ENCODE measurements at regions not wholly inside any gene's neighbourhood (a gene's known extent, or its start where the extent isn't known, plus 50 kb on each side); places are given as distances from the start of the nearest gene placed in this dataset.

DNA sequence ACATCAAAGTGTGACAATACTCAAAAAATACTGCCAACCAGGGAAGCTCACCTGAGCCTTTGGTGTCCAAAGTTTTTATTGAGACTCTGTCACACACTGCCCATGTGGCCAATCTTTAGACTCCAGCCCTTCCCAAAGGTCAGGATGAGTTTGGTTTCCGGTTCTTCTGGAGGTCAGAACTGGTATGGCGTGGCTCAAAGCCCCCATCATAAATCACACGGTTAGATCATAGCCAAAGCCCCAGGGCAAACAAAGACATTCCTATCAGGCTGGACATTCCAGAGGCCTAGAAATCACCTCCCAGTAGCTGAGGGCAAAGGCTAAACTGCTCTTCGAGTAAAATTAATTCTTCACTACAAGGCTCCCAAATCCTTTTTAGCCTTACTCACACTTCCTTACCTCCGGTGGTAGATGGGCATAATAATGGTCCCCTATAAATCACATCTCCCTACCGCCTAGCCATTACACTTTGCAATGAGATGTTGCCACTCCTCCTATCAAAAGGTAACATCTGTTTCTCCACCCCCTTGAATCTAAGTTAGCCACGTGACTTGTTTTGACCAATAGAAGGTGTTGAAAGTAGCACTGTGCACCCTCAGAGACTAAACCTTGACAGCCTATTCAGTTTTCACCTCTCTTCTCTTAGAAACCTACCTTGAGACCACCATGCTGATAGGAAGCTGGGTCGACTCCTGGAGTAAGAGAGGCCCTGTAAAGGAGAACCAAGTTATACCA, 137.8 kb upstream of the DUSP21 start:
- H3K4me1 ChIP-seq: no peaks in the 10 kb centered on the region
- intact Hi-C loops (cut with DNase I; ENCODE audit: low total_unique reads): no loop called here
- peaks cover 0 to 3% (median 0%) of the 10 kb centered on the region in 3 donors for H3K27me3 ChIP-seq
- no peak overlapping the region for H3K27ac ChIP-seq
- ATAC-seq (no peak), DNase-seq (no peak)
- no peak overlapping the region for H3K4me3 ChIP-seq
- no peaks in the 10 kb centered on the region for H3K9me3 ChIP-seq
- TF ChIP-seq, protein P1, sequence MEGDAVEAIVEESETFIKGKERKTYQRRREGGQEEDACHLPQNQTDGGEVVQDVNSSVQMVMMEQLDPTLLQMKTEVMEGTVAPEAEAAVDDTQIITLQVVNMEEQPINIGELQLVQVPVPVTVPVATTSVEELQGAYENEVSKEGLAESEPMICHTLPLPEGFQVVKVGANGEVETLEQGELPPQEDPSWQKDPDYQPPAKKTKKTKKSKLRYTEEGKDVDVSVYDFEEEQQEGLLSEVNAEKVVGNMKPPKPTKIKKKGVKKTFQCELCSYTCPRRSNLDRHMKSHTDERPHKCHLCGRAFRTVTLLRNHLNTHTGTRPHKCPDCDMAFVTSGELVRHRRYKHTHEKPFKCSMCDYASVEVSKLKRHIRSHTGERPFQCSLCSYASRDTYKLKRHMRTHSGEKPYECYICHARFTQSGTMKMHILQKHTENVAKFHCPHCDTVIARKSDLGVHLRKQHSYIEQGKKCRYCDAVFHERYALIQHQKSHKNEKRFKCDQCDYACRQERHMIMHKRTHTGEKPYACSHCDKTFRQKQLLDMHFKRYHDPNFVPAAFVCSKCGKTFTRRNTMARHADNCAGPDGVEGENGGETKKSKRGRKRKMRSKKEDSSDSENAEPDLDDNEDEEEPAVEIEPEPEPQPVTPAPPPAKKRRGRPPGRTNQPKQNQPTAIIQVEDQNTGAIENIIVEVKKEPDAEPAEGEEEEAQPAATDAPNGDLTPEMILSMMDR (IDR thresholded peaks at IDR 0.05 in 4 of 5, conservative IDR thresholded peaks at IDR 0.05 in 1 of 5): no peak
- TF ChIP-seq POLR2A (IDR thresholded peaks at IDR 0.05): no peak
- in situ Hi-C loops (cut with MboI; ENCODE audit: low sequenced_read_pairs in 4 of 4): no loop called here
- no peaks in the 10 kb centered on the region for H3K36me3 ChIP-seq

DNA sequence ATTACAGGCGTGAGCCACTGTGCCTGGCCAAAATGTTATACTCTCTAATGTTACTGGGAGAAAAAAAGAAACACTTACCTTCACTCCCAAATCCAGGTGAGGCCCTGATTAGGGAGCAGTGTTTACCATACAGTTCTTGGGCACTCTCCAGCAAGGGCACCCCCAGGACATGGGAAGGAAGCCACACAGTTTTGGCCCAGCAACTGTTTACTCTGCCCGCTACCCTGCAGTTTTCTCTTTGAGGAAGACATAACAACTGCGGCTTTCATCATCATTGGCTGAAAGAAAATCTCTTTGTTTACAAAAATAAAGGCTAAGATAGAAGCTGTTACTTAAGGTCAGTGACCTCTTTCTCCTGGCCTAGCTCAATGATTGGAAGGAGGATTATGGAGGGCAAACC, 145.5 kb upstream of the DUSP21 start:
- Histone ChIP-seq H3K36me3 (no peaks in the 10 kb centered on the region), H3K4me3 (no peak overlapping the region), H3K27me3 (peaks cover 0 to 3% (median 0%) of the 10 kb centered on the region in 3 donors), H3K27ac (no peak overlapping the region), H3K9me3 (no peaks in the 10 kb centered on the region), H3K4me1 (no peaks in the 10 kb centered on the region)
- ATAC-seq (no peak), DNase-seq (no peak)
- TF ChIP-seq, protein P1 (IDR thresholded peaks at IDR 0.05 in 4 of 5, conservative IDR thresholded peaks at IDR 0.05 in 1 of 5): no peak
- no peak for TF ChIP-seq POLR2A (IDR thresholded peaks at IDR 0.05)
- intact Hi-C loops (cut with DNase I; ENCODE audit: low total_unique reads) (no loop called here), in situ Hi-C loops (cut with MboI; ENCODE audit: low sequenced_read_pairs in 4 of 4) (no loop called here)

DNA sequence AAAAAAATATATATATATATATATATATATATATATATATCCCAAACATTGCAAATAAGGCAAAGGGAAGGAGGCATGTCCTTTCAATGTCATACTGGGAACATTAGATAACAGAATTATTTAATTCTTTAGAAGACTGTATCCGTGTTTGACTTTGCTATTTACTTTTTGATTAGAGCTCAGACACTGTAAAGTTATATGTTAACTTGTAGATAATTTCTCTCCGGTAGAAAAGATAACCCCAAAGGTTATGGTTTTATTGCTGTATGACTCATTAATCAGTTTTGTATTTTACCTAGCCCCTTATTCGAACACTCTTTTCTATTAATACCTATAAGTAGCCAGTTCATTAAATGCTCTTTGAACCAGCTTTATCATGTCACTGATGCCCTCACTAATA, 150.6 kb upstream of the DUSP21 start:
- Histone ChIP-seq H3K27ac (no peak overlapping the region), H3K27me3 (no peaks in the 10 kb centered on the region), H3K36me3 (no peaks in the 10 kb centered on the region), H3K4me1 (no peaks in the 10 kb centered on the region), H3K9me3 (no peaks in the 10 kb centered on the region), H3K4me3 (no peak overlapping the region)
- ATAC-seq (no peak), DNase-seq (no peak)
- TF ChIP-seq, protein P1 (IDR thresholded peaks at IDR 0.05 in 4 of 5, conservative IDR thresholded peaks at IDR 0.05 in 1 of 5): no peak
- TF ChIP-seq POLR2A (IDR thresholded peaks at IDR 0.05): no peak
- in situ Hi-C loops (cut with MboI; ENCODE audit: low sequenced_read_pairs in 4 of 4) (no loop called here), intact Hi-C loops (cut with DNase I; ENCODE audit: low total_unique reads) (no loop called here)

DNA sequence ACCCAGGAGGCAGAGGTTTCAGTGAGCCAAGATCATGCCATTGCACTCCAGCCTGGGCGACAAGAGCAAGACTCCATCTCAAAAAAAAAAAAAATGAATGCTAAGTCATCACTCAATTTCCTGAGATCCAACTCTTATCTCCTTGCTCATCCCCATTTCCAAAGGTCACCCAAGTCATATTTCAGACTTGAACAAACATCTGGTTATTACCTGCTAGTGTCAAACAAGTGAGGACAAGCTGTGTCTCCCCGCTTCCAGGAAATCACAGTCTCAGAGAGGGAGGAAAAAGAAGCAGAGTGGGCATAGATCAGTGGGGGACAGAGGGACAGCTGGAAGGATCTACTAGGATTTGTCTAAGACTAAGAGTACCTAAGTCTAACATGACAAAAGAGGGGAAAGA, 147.5 kb upstream of the FUNDC1 start:
- intact Hi-C loops (cut with DNase I; ENCODE audit: low total_unique reads): no loop called here
- no peak for ATAC-seq
- in situ Hi-C loops (cut with MboI; ENCODE audit: low sequenced_read_pairs in 4 of 4): no loop called here

More for the DNA sequence above, 147.5 kb upstream of the FUNDC1 start:
- Histone ChIP-seq H3K27me3 (no peaks in the 10 kb centered on the region), H3K4me3 (no peak overlapping the region), H3K27ac (no peak overlapping the region), H3K36me3 (no peaks in the 10 kb centered on the region), H3K9me3 (no peaks in the 10 kb centered on the region), H3K4me1 (no peaks in the 10 kb centered on the region)
- DNase-seq: no peak
- no peak for TF ChIP-seq POLR2A (IDR thresholded peaks at IDR 0.05)
- TF ChIP-seq, protein P1 (IDR thresholded peaks at IDR 0.05 in 4 of 5, conservative IDR thresholded peaks at IDR 0.05 in 1 of 5): no peak

Data from gastrocnemius medialis (tissue), 4 donors.